ENCODE measurements at regions not wholly inside any gene's neighbourhood (a gene's known extent, or its start where the extent isn't known, plus 50 kb on each side); places are given as distances from the start of the nearest gene placed in this dataset.
"Not testable (repeated sequence)": the region's sequence is repeated elsewhere in the genome, so short reads cannot be mapped to it uniquely, and the experiment has no call there.

DNA sequence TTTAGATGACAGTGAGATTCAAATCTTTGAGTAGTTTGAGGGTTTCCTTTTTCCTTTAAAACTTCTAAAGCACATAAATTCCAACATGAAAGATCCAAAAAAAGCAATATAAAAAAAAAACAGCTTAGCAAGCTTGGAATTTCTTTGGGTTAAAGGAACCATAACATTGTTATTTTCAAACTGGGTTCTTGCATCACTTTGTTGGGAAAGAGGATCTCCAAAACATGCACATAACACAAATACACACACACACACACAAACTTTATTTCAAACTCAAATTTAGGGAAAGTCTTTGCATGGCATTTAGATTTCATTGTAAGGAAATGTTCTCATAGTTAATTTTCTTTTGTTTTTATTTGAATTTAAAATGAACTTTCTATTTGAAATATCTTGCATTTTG, 79.2 kb upstream of the COL8A1 start:
- no peaks in the 10 kb centered on the region for H3K27me3 ChIP-seq (ENCODE audit: control insufficient read depth in 1 of 2, insufficient read depth in 1 of 2, low read length in 2 of 2)
- no peak overlapping the region for H2BK5ac ChIP-seq (ENCODE audit: low read depth, low read length, poor library complexity, severe bottlenecking)
- H3K18ac ChIP-seq (ENCODE audit: low read depth in 1 of 2, low read length in 2 of 2) = no peak overlapping the region
- H3K36me3 ChIP-seq (ENCODE audit: control insufficient read depth in 1 of 2, insufficient read depth in 2 of 2, low read depth in 1 of 2, low read length in 2 of 2) = no peaks in the 10 kb centered on the region
- H2BK15ac ChIP-seq (ENCODE audit: low read depth, poor library complexity, severe bottlenecking) = no peak overlapping the region
- no peak for DNase-seq
- no peak overlapping the region for H2BK120ac ChIP-seq (ENCODE audit: low read depth, low read length)
- H3K27ac ChIP-seq (ENCODE audit: low read length, poor library complexity, severe bottlenecking) = no peak overlapping the region
- H3K23ac ChIP-seq (ENCODE audit: low read length in 2 of 2) = no peak overlapping the region
- H4K8ac ChIP-seq (ENCODE audit: low read length) = no peak overlapping the region
- no peak overlapping the region for H4K91ac ChIP-seq (ENCODE audit: low read length)
- no peaks in the 10 kb centered on the region for H3K4me1 ChIP-seq (ENCODE audit: control insufficient read depth, insufficient read depth, low read depth, low read length)
- no peak overlapping the region for H2AFZ ChIP-seq (ENCODE audit: low read depth, low read length)
- no peaks in the 10 kb centered on the region for H3K79me1 ChIP-seq (replicated peaks; ENCODE audit: low read length, poor library complexity, severe bottlenecking)
- no peaks in the 10 kb centered on the region for H3K9me3 ChIP-seq (ENCODE audit: control insufficient read depth, low read length)
- no peak overlapping the region for H3K4me3 ChIP-seq (ENCODE audit: insufficient read depth in 1 of 2, low read depth in 1 of 2, low read length in 2 of 2)
- H3K9ac ChIP-seq (ENCODE audit: low read length) = no peak overlapping the region
- no peak overlapping the region for H2AK5ac ChIP-seq (ENCODE audit: low read length, severe bottlenecking)
- H3K14ac ChIP-seq (ENCODE audit: low read length in 2 of 2) = no peak overlapping the region
- H3K4ac ChIP-seq (ENCODE audit: low read depth in 1 of 2, low read length in 2 of 2) = no peak overlapping the region
- no peak overlapping the region for H3K4me2 ChIP-seq (ENCODE audit: low read length, poor library complexity, severe bottlenecking)
- H2BK12ac ChIP-seq (ENCODE audit: low read length in 2 of 2) = no peak overlapping the region

DNA sequence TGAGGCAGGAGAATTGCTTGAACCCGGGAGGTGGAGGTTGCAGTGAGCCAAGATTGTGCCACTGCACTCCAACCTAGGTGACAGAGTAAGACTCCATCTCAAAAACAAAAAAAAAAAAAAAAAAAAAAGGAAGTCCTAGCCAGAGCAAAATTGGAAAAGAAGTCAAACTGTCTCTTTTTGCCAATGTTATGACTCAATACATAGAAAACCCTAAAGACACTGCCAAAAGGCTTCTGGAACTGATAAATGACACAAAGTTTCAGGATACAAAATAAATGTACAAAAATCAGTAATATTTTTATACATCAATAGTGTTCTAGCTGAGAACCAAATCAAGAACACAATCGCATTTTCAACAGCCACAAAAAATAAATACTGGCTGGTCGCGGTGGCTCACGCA, 82.5 kb upstream of the COL8A1 start:
- not testable (repeated sequence) for H3K27me3 ChIP-seq (ENCODE audit: control insufficient read depth in 1 of 2, insufficient read depth in 1 of 2, low read length in 2 of 2); H3K79me1 ChIP-seq (replicated peaks; ENCODE audit: low read length, poor library complexity, severe bottlenecking); H2AK5ac ChIP-seq (ENCODE audit: low read length, severe bottlenecking); H3K14ac ChIP-seq (ENCODE audit: low read length in 2 of 2); H3K4me3 ChIP-seq (ENCODE audit: insufficient read depth in 1 of 2, low read depth in 1 of 2, low read length in 2 of 2); H2BK120ac ChIP-seq (ENCODE audit: low read depth, low read length); H3K18ac ChIP-seq (ENCODE audit: low read depth in 1 of 2, low read length in 2 of 2); H3K23ac ChIP-seq (ENCODE audit: low read length in 2 of 2); H2BK5ac ChIP-seq (ENCODE audit: low read depth, low read length, poor library complexity, severe bottlenecking); H4K91ac ChIP-seq (ENCODE audit: low read length); H3K4ac ChIP-seq (ENCODE audit: low read depth in 1 of 2, low read length in 2 of 2); H4K8ac ChIP-seq (ENCODE audit: low read length); H2AFZ ChIP-seq (ENCODE audit: low read depth, low read length); H3K9me3 ChIP-seq (ENCODE audit: control insufficient read depth, low read length); DNase-seq; H3K36me3 ChIP-seq (ENCODE audit: control insufficient read depth in 1 of 2, insufficient read depth in 2 of 2, low read depth in 1 of 2, low read length in 2 of 2); H3K4me1 ChIP-seq (ENCODE audit: control insufficient read depth, insufficient read depth, low read depth, low read length); H2BK15ac ChIP-seq (ENCODE audit: low read depth, poor library complexity, severe bottlenecking); H3K9ac ChIP-seq (ENCODE audit: low read length); H2BK12ac ChIP-seq (ENCODE audit: low read length in 2 of 2); H3K27ac ChIP-seq (ENCODE audit: low read length, poor library complexity, severe bottlenecking); H3K4me2 ChIP-seq (ENCODE audit: low read length, poor library complexity, severe bottlenecking)
- WGBS = over 99% methylated on average over 4 of the region's 5 CpGs

DNA sequence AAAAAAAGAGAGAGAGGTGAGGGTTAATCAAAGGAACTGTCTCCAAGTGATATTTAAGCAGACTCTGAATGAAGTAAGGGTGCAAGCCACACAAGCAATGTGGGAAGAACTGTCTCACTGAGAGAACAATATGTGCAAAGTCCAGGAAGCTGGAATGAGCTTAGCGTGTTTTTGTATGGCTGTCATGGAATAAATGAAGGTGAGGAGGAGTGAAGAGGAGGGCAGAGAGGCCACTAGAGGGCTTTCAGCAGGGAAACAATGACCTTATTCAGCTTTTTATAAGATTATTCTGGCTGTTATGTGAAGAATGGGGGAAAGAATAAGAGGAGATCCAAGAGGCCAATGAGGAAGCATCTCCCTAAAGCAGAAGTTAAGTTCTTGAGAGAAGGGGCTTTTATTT, 86.9 kb upstream of the COL8A1 start:
- Histone ChIP-seq H3K4ac (ENCODE audit: low read depth in 1 of 2, low read length in 2 of 2) (no peak overlapping the region), H4K91ac (ENCODE audit: low read length) (no peak overlapping the region), H3K4me1 (ENCODE audit: control insufficient read depth, insufficient read depth, low read depth, low read length) (no peaks in the 10 kb centered on the region), H3K4me3 (ENCODE audit: insufficient read depth in 1 of 2, low read depth in 1 of 2, low read length in 2 of 2) (no peak overlapping the region), H2BK12ac (ENCODE audit: low read length in 2 of 2) (no peak overlapping the region), H2BK15ac (ENCODE audit: low read depth, poor library complexity, severe bottlenecking) (no peak overlapping the region), H3K36me3 (ENCODE audit: control insufficient read depth in 1 of 2, insufficient read depth in 2 of 2, low read depth in 1 of 2, low read length in 2 of 2) (no peaks in the 10 kb centered on the region), H3K9me3 (ENCODE audit: control insufficient read depth, low read length) (no peaks in the 10 kb centered on the region), H3K23ac (ENCODE audit: low read length in 2 of 2) (no peak overlapping the region), H3K27ac (ENCODE audit: low read length, poor library complexity, severe bottlenecking) (no peak overlapping the region), H2AFZ (ENCODE audit: low read depth, low read length) (no peak overlapping the region), H2BK120ac (ENCODE audit: low read depth, low read length) (no peak overlapping the region), H2AK5ac (ENCODE audit: low read length, severe bottlenecking) (no peak overlapping the region), H3K9ac (ENCODE audit: low read length) (no peak overlapping the region), H4K8ac (ENCODE audit: low read length) (no peak overlapping the region), H3K14ac (ENCODE audit: low read length in 2 of 2) (no peak overlapping the region), H3K79me1 (replicated peaks; ENCODE audit: low read length, poor library complexity, severe bottlenecking) (no peaks in the 10 kb centered on the region), H2BK5ac (ENCODE audit: low read depth, low read length, poor library complexity, severe bottlenecking) (no peak overlapping the region), H3K18ac (ENCODE audit: low read depth in 1 of 2, low read length in 2 of 2) (no peak overlapping the region), H3K4me2 (ENCODE audit: low read length, poor library complexity, severe bottlenecking) (no peak overlapping the region), H3K27me3 (ENCODE audit: control insufficient read depth in 1 of 2, insufficient read depth in 1 of 2, low read length in 2 of 2) (no peaks in the 10 kb centered on the region)
- WGBS = 96% methylated on average over 1 of the region's 1 CpG
- no peak for DNase-seq

DNA sequence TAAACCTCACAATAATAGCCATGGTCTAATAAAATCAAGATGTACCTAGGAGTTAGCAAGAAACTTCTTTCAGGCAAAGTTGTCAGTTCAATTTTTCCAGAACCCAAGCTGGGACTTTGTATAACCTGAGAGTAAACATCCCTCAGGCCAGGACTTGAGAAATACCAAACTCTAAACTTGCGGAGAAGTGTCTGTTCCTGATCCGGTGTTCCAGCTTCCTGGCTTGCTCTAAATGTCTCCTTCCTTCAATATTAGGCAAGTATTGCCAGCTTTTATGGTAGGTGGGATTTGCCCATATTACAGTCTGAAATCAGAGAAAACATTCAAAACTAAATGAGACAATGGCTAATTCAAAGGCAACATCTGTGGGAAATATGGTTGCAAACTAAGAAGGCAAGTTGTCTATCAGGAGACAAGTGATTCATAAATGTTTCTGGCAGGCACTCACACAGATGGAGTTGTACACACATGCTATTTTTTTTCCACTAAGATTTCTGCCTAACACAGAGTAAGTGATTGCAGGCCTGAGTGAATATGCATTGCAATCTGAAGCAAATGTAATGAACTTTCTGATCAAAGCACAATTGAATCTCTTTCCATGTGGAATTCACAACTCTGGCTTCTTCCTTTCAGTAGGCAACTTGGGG, 88.3 kb upstream of the COL8A1 start:
- no peaks in the 10 kb centered on the region for H3K9me3 ChIP-seq (ENCODE audit: control insufficient read depth, low read length)
- no peak overlapping the region for H4K8ac ChIP-seq (ENCODE audit: low read length)
- no peak overlapping the region for H3K18ac ChIP-seq (ENCODE audit: low read depth in 1 of 2, low read length in 2 of 2)
- H2BK15ac ChIP-seq (ENCODE audit: low read depth, poor library complexity, severe bottlenecking) = no peak overlapping the region
- no peak overlapping the region for H3K27ac ChIP-seq (ENCODE audit: low read length, poor library complexity, severe bottlenecking)
- H2BK5ac ChIP-seq (ENCODE audit: low read depth, low read length, poor library complexity, severe bottlenecking) = no peak overlapping the region
- H3K4me3 ChIP-seq (ENCODE audit: insufficient read depth in 1 of 2, low read depth in 1 of 2, low read length in 2 of 2) = no peak overlapping the region
- no peak overlapping the region for H3K23ac ChIP-seq (ENCODE audit: low read length in 2 of 2)
- no peaks in the 10 kb centered on the region for H3K27me3 ChIP-seq (ENCODE audit: control insufficient read depth in 1 of 2, insufficient read depth in 1 of 2, low read length in 2 of 2)
- H2AFZ ChIP-seq (ENCODE audit: low read depth, low read length) = no peak overlapping the region
- no peak overlapping the region for H3K4me2 ChIP-seq (ENCODE audit: low read length, poor library complexity, severe bottlenecking)
- no peak overlapping the region for H3K14ac ChIP-seq (ENCODE audit: low read length in 2 of 2)
- no peak overlapping the region for H3K4ac ChIP-seq (ENCODE audit: low read depth in 1 of 2, low read length in 2 of 2)
- DNase-seq = peak; percentile 50
- no peaks in the 10 kb centered on the region for H3K4me1 ChIP-seq (ENCODE audit: control insufficient read depth, insufficient read depth, low read depth, low read length)
- no peak overlapping the region for H3K9ac ChIP-seq (ENCODE audit: low read length)
- H4K91ac ChIP-seq (ENCODE audit: low read length) = no peak overlapping the region
- no peaks in the 10 kb centered on the region for H3K36me3 ChIP-seq (ENCODE audit: control insufficient read depth in 1 of 2, insufficient read depth in 2 of 2, low read depth in 1 of 2, low read length in 2 of 2)
- H2AK5ac ChIP-seq (ENCODE audit: low read length, severe bottlenecking) = no peak overlapping the region
- 86% methylated on average over 2 of the region's 2 CpGs for WGBS
- H2BK12ac ChIP-seq (ENCODE audit: low read length in 2 of 2) = no peak overlapping the region
- H3K79me1 ChIP-seq (replicated peaks; ENCODE audit: low read length, poor library complexity, severe bottlenecking) = no peaks in the 10 kb centered on the region
- no peak overlapping the region for H2BK120ac ChIP-seq (ENCODE audit: low read depth, low read length)
